ENCODE measurements at regions not wholly inside any gene's neighbourhood (a gene's known extent, or its start where the extent isn't known, plus 50 kb on each side); places are given as distances from the start of the nearest gene placed in this dataset.
"Not testable (repeated sequence)": the region's sequence is repeated elsewhere in the genome, so short reads cannot be mapped to it uniquely, and the experiment has no call there.

DNA sequence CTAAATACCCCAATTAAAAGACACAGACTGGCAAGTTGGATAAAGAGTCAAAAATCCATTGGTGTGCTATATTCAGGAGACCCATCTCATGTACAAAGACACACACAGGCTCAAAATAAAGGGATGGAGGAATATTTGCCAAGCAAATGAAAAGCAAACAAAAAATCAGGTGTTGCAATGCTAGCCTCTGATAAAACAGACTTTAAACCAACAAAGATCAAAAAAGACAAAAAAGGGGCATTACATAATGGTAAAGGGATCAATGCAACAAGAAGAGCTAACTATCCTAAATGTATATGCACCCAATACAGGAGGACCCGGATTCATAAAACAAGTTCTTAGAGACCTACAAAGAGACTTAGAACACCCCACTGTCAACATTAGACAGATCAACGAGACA is 177.4 kb downstream of the RAMP3 start:
- FAIRE-seq; DNase-seq (ENCODE audit: low read depth, low spot score); POLR2A ChIA-PET; H3K4me2 ChIP-seq (ENCODE audit: control insufficient read depth, insufficient read depth); H3K4me3 ChIP-seq; H3K4me1 ChIP-seq (ENCODE audit: control insufficient read depth, insufficient read depth, low read length); H4K20me1 ChIP-seq (ENCODE audit: control insufficient read depth, insufficient read depth); BruUV-seq (replicated peaks); H3K9me3 ChIP-seq (replicated peaks; ENCODE audit: control insufficient read depth, insufficient read depth, low read length); ATAC-seq; H3K9ac ChIP-seq (ENCODE audit: control insufficient read depth, insufficient read depth, low read length); H2AFZ ChIP-seq (ENCODE audit: control insufficient read depth, low read depth, low read length); H3K27me3 ChIP-seq (replicated peaks in 1 of 2; ENCODE audit: control insufficient read depth in 2 of 2, insufficient read depth in 2 of 2, low read length in 1 of 2); H3K36me3 ChIP-seq (ENCODE audit: control insufficient read depth in 2 of 2, insufficient read depth in 2 of 2, low read length in 1 of 2); SMC1A ChIA-PET (ENCODE audit: uncharacterized antibody, unreplicated experiment); H3K79me2 ChIP-seq (ENCODE audit: control insufficient read depth, insufficient read depth, low read length); RAD21 ChIA-PET (ENCODE audit: unreplicated experiment); intact Hi-C loops (cut with micrococcal nuclease; ENCODE audit: unreplicated experiment); H3K27ac ChIP-seq (ENCODE audit: control insufficient read depth, insufficient read depth); CTCF ChIA-PET; in situ Hi-C loops (cut with MboI): not testable (repeated sequence)
- WGBS (ENCODE audit: insufficient coverage, insufficient replicate concordance, low lambda C conversion rate, missing lambda C conversion rate), result 21% methylated on average over 2 of the region's 2 CpGs

DNA sequence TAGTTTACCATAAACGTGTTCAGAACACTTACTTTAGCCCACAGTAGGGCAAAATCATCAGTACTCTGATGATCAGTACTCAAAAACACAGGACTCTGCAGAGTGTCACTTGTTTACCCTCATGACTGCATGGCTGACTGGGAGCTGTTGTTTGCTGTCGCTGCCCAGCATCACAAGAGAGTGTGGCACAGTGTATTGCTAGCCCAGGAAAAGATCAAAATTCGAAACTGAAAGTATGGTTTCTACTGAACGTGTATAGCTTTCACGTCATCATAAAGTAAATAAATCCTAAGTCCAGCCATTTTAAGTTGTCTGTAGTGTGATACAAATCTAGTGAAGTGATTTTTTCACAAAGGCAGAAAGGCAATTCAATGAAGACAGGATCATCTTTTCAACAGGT is 184.6 kb downstream of the RAMP3 start:
- H3K4me3 ChIP-seq, result no peak overlapping the region
- no peak overlapping the region for H3K9ac ChIP-seq (ENCODE audit: control insufficient read depth, insufficient read depth, low read length)
- H3K79me2 ChIP-seq (ENCODE audit: control insufficient read depth, insufficient read depth, low read length), result no peaks in the 10 kb centered on the region
- H3K27me3 ChIP-seq (replicated peaks in 1 of 2; ENCODE audit: control insufficient read depth in 2 of 2, insufficient read depth in 2 of 2, low read length in 1 of 2), result peaks cover 0 to 2% of the 10 kb centered on the region in 2 experiments; a peak in 1 of 4 replicates
- WGBS (ENCODE audit: insufficient coverage, insufficient replicate concordance, low lambda C conversion rate, missing lambda C conversion rate), result 6% methylated on average over 5 of the region's 5 CpGs
- no peaks in the 10 kb centered on the region for H3K9me3 ChIP-seq (replicated peaks; ENCODE audit: control insufficient read depth, insufficient read depth, low read length)
- intact Hi-C loops (cut with micrococcal nuclease; ENCODE audit: unreplicated experiment), result no loop called here
- DNase-seq (ENCODE audit: low read depth, low spot score) (no peak), ATAC-seq (no peak), FAIRE-seq (no peak)
- CTCF ChIA-PET, result no interaction called here
- no peak overlapping the region for H3K4me2 ChIP-seq (ENCODE audit: control insufficient read depth, insufficient read depth)
- no peak for TF ChIP-seq JUNB (IDR thresholded peaks at IDR 0.05)
- no peaks in the 10 kb centered on the region for H3K4me1 ChIP-seq (ENCODE audit: control insufficient read depth, insufficient read depth, low read length)
- no peaks in the 10 kb centered on the region for H4K20me1 ChIP-seq (ENCODE audit: control insufficient read depth, insufficient read depth)
- no peak overlapping the region for H2AFZ ChIP-seq (ENCODE audit: control insufficient read depth, low read depth, low read length)
- no peak overlapping the region for H3K27ac ChIP-seq (ENCODE audit: control insufficient read depth, insufficient read depth)
- POLR2A ChIA-PET, result no interaction called here
- in situ Hi-C loops (cut with MboI), result no loop called here
- SMC1A ChIA-PET (ENCODE audit: uncharacterized antibody, unreplicated experiment), result no interaction called here
- RAD21 ChIA-PET (ENCODE audit: unreplicated experiment), result no interaction called here
- no peaks in the 10 kb centered on the region for H3K36me3 ChIP-seq (ENCODE audit: control insufficient read depth in 2 of 2, insufficient read depth in 2 of 2, low read length in 1 of 2)
- no TSS peak for BruUV-seq (replicated peaks)

- WGBS (ENCODE audit: insufficient coverage, insufficient replicate concordance, low lambda C conversion rate, missing lambda C conversion rate), result 41% methylated on average over 6 of the region's 6 CpGs
- CTCF ChIA-PET, result no interaction called here
- no peaks in the 10 kb centered on the region for H3K4me1 ChIP-seq (ENCODE audit: control insufficient read depth, insufficient read depth, low read length)
- TF ChIP-seq TBL1XR1 (IDR thresholded peaks at IDR 0.05; ENCODE audit: low read depth, low read length) (no peak), ZSCAN29 (IDR thresholded peaks at IDR 0.05) (no peak), ZNF622 (IDR thresholded peaks at IDR 0.05) (no peak), TCF12 (IDR thresholded peaks at IDR 0.05; ENCODE audit: low read depth, low read length) (no peak), NBN (IDR thresholded peaks at IDR 0.05) (no peak), SRF (IDR thresholded peaks at IDR 0.05; ENCODE audit: low read depth in 2 of 2, low read length in 2 of 2) (no peak), ZBTB33 (IDR thresholded peaks at IDR 0.05) (no peak), YY1 (IDR thresholded peaks at IDR 0.05; ENCODE audit: low read depth, low read length) (no peak), KLF5 (IDR thresholded peaks at IDR 0.05; ENCODE audit: partially characterized antibody) (no peak)
Observed at GRCh38 chr7:45343746-45344145, 186.2 kb downstream of the RAMP3 start.

More at GRCh38 chr7:45343746-45344145, 186.2 kb downstream of the RAMP3 start:
- Histone ChIP-seq H3K9me3 (replicated peaks; ENCODE audit: control insufficient read depth, insufficient read depth, low read length) (no peaks in the 10 kb centered on the region), H3K36me3 (ENCODE audit: control insufficient read depth in 2 of 2, insufficient read depth in 2 of 2, low read length in 1 of 2) (no peaks in the 10 kb centered on the region), H3K27me3 (replicated peaks in 1 of 2; ENCODE audit: control insufficient read depth in 2 of 2, insufficient read depth in 2 of 2, low read length in 1 of 2) (peaks cover 0 to 2% of the 10 kb centered on the region in 2 experiments; a peak in 1 of 4 replicates), H4K20me1 (ENCODE audit: control insufficient read depth, insufficient read depth) (no peaks in the 10 kb centered on the region), H3K27ac (ENCODE audit: control insufficient read depth, insufficient read depth) (no peak overlapping the region), H3K4me2 (ENCODE audit: control insufficient read depth, insufficient read depth) (no peak overlapping the region), H2AFZ (ENCODE audit: control insufficient read depth, low read depth, low read length) (no peak overlapping the region), H3K79me2 (ENCODE audit: control insufficient read depth, insufficient read depth, low read length) (no peaks in the 10 kb centered on the region), H3K9ac (ENCODE audit: control insufficient read depth, insufficient read depth, low read length) (no peak overlapping the region), H3K4me3 (no peak overlapping the region)
- SMC1A ChIA-PET (ENCODE audit: uncharacterized antibody, unreplicated experiment), result interaction anchor here (0.8 kb wide), 1 partner anchor 12 kb away, joined by 4 read pairs; no protein-coding TSS in a partner anchor
- FAIRE-seq (no peak), ATAC-seq (no peak), DNase-seq (ENCODE audit: low read depth, low spot score) (no peak)
- no TSS peak for BruUV-seq (replicated peaks)
- intact Hi-C loops (cut with micrococcal nuclease; ENCODE audit: unreplicated experiment), result no loop called here
- in situ Hi-C loops (cut with MboI), result no loop called here
- RAD21 ChIA-PET (ENCODE audit: unreplicated experiment), result no interaction called here
- POLR2A ChIA-PET, result no interaction called here

Measured in GM12878 (cell line).